ENCODE measurements at regions not wholly inside any gene's neighbourhood (a gene's known extent, or its start where the extent isn't known, plus 50 kb on each side); places are given as distances from the start of the nearest gene placed in this dataset.

DNA sequence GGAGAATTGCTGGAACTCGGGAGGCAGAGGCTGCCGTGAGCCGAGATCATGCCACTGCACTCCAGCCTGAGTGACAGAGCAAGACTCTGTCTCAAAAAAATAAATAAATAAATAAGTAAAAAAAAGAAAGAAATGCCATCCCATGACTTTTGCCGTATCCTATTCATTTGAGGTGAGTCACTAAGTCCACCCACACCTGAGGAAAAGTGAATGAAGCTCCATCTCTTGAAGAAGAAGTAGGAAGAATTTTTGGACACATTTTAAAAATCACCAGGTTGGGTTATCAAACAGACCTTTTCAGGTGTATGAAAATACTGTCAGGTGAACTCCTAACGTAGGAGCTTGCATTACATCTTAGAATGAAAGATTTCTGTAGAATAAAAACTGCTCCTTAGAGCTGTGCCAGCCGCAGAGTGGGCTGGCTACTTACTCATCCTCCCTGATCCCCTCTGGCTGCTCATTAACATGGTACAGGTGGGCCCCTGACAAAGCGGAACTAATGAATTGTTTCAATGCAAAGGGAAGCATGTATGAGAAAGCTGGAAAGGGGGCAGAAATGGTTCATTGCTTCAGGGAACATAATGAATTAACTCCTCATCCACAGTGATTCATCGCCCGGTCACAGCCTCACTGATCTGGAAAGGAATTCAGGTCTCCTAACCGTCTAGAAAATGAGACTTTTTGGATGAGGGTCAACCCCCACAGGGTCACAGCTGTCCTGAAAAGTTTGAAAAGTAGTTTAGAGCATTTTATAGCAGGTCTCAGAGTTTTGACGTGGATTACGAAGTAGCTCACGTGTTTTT, 191.4 kb downstream of the SPP2 start:
- no peak for TF ChIP-seq CTCF (IDR thresholded peaks at IDR 0.05; ENCODE audit: insufficient read depth, low read length)
- no peak for TF ChIP-seq REST (IDR thresholded peaks at IDR 0.05; ENCODE audit: insufficient replicate concordance, low read depth)
- no peak for TF ChIP-seq POLR2AphosphoS5 (IDR thresholded peaks at IDR 0.05; ENCODE audit: low read depth)
